Activated T-cell treated with anti-CD3 and anti-CD28 coated beads, Interleukin-2, amount 50 U/mL, for 72 hours (primary cell): ENCODE measurements at regions not wholly inside any gene's neighbourhood (a gene's known extent, or its start where the extent isn't known, plus 50 kb on each side); places are given as distances from the start of the nearest gene placed in this dataset.
A peak's percentile ranks its signal among the peaks of the same experiment; 100 is the strongest.
"Not testable (repeated sequence)": the region's sequence is repeated elsewhere in the genome, so short reads cannot be mapped to it uniquely, and the experiment has no call there.

Experiments used
- ATAC-seq, 2 donors: fragments of 150-1000 bp; cut with Tn5 transposase; replicated peaks in 1 of 2; 2 replicates each; pipeline ENCODE4 v1.10.0; 2021; ENCODE audit warnings: moderate library complexity in 2 of 2, mild to moderate bottlenecking in 1 of 2
- DNase-seq, 2 donors: peaks; one replicate each; pipeline ENCODE4 v3.0.0; 2021 to 2022; ENCODE audit warnings: mixed read lengths in 1 of 2
- H3K27ac Mint-ChIP-seq: one replicate; pipeline ENCODE4 v1.8.0; 2022; ENCODE audit warnings: mild to moderate bottlenecking, moderate library complexity, mixed read lengths
- H3K27me3 Mint-ChIP-seq: one replicate; pipeline ENCODE4 v1.8.0; 2022; ENCODE audit warnings: low read depth, mixed read lengths
- H3K36me3 Mint-ChIP-seq, 2 donors: one replicate each; pipeline ENCODE4 v1.8.0; 2022; ENCODE audit warnings: mixed read lengths in 2 of 2, mild to moderate bottlenecking in 1 of 2; ENCODE audit not compliant: insufficient read depth in 2 of 2
- H3K4me1 Mint-ChIP-seq: one replicate; pipeline ENCODE4 v1.8.0; 2022; ENCODE audit warnings: low read depth, mixed read lengths
- H3K4me3 Mint-ChIP-seq, 2 donors: one replicate each; pipeline ENCODE4 v1.8.0; 2022; ENCODE audit warnings: mild to moderate bottlenecking in 2 of 2, mixed read lengths in 2 of 2, moderate library complexity in 2 of 2
- H3K9me3 Mint-ChIP-seq, 2 donors: one replicate each; pipeline ENCODE4 v1.8.0; 2022; ENCODE audit warnings: mixed read lengths in 2 of 2

GRCh38 chr11:39365809-39366436 lies 2093.5 kb downstream of the LRRC4C start:
- ATAC-seq (peak in 1 of 2 donors; percentile 38), DNase-seq (no peak)
- Mint-ChIP-seq H3K4me1 (peaks cover 18% of the 10 kb centered on the region), H3K27ac (no peak overlapping the region), H3K36me3 (no peaks in the 10 kb centered on the region), H3K27me3 (no peaks in the 10 kb centered on the region), H3K4me3 (no peak overlapping the region), H3K9me3 (no peaks in the 10 kb centered on the region)

- DNase-seq (no peak), ATAC-seq (no peak)
- no peak overlapping the region for H3K4me3 Mint-ChIP-seq
- H3K36me3 Mint-ChIP-seq = no peaks in the 10 kb centered on the region
- no peaks in the 10 kb centered on the region for H3K9me3 Mint-ChIP-seq
- H3K27me3 Mint-ChIP-seq = no peaks in the 10 kb centered on the region
- peaks cover 18% of the 10 kb centered on the region for H3K4me1 Mint-ChIP-seq
- no peak overlapping the region for H3K27ac Mint-ChIP-seq
Measured at GRCh38 chr11:39363571-39363970, 2095.9 kb downstream of the LRRC4C start.

GRCh38 chr11:39361557-39361956 lies 2097.9 kb downstream of the LRRC4C start:
- ATAC-seq (no peak), DNase-seq (no peak)
- Mint-ChIP-seq H3K27me3 (no peaks in the 10 kb centered on the region), H3K4me1 (peaks cover 2% of the 10 kb centered on the region), H3K4me3 (no peak overlapping the region), H3K36me3 (no peaks in the 10 kb centered on the region), H3K27ac (no peak overlapping the region), H3K9me3 (no peaks in the 10 kb centered on the region)

GRCh38 chr11:39345834-39346442 lies 2113.5 kb downstream of the LRRC4C start:
- Mint-ChIP-seq H3K4me3 (no peak overlapping the region), H3K27ac (no peak overlapping the region), H3K27me3 (no peaks in the 10 kb centered on the region), H3K4me1 (no peaks in the 10 kb centered on the region), H3K9me3 (no peaks in the 10 kb centered on the region), H3K36me3 (no peaks in the 10 kb centered on the region)
- DNase-seq (no peak), ATAC-seq (no peak)

- no peak overlapping the region for H3K4me3 Mint-ChIP-seq
- H3K4me1 Mint-ChIP-seq = no peaks in the 10 kb centered on the region
- H3K36me3 Mint-ChIP-seq = no peaks in the 10 kb centered on the region
- H3K27ac Mint-ChIP-seq = no peak overlapping the region
- ATAC-seq (no peak), DNase-seq (no peak)
- H3K27me3 Mint-ChIP-seq = no peaks in the 10 kb centered on the region
- H3K9me3 Mint-ChIP-seq = peaks cover 2 to 4% of the 10 kb centered on the region in 2 donors
Measured at GRCh38 chr11:39341461-39341860, 2118.0 kb downstream of the LRRC4C start.

GRCh38 chr11:39333006-39333405 lies 2126.4 kb downstream of the LRRC4C start:
- not testable (repeated sequence) for H3K4me1 Mint-ChIP-seq, DNase-seq, H3K4me3 Mint-ChIP-seq, H3K9me3 Mint-ChIP-seq, H3K27me3 Mint-ChIP-seq, H3K27ac Mint-ChIP-seq, ATAC-seq, H3K36me3 Mint-ChIP-seq

GRCh38 chr11:39327302-39327701 lies 2132.2 kb downstream of the LRRC4C start:
- Mint-ChIP-seq H3K27ac (no peak overlapping the region), H3K4me1 (no peaks in the 10 kb centered on the region)

GRCh38 chr11:39311888-39312287 lies 2147.6 kb downstream of the LRRC4C start:
- not testable (repeated sequence) for H3K4me3 Mint-ChIP-seq, H3K9me3 Mint-ChIP-seq, DNase-seq, ATAC-seq, H3K4me1 Mint-ChIP-seq, H3K27me3 Mint-ChIP-seq, H3K27ac Mint-ChIP-seq, H3K36me3 Mint-ChIP-seq

More at GRCh38 chr11:39327302-39327701, 2132.2 kb downstream of the LRRC4C start:
- ATAC-seq (no peak), DNase-seq (no peak)
- no peak overlapping the region for H3K4me3 Mint-ChIP-seq
- H3K27me3 Mint-ChIP-seq = no peaks in the 10 kb centered on the region
- peaks cover 0 to under 1% of the 10 kb centered on the region in 2 donors for H3K9me3 Mint-ChIP-seq
- no peaks in the 10 kb centered on the region for H3K36me3 Mint-ChIP-seq

GRCh38 chr11:39304586-39304985 lies 2154.9 kb downstream of the LRRC4C start:
- ATAC-seq = no peak
- H3K4me3 Mint-ChIP-seq = no peak overlapping the region
- H3K27ac Mint-ChIP-seq = no peak overlapping the region
- H3K36me3 Mint-ChIP-seq = peaks cover 0 to 3% of the 10 kb centered on the region in 2 donors
- no peaks in the 10 kb centered on the region for H3K4me1 Mint-ChIP-seq
- H3K27me3 Mint-ChIP-seq = no peaks in the 10 kb centered on the region
- DNase-seq = no peak
- peaks cover 3 to 5% of the 10 kb centered on the region in 2 donors for H3K9me3 Mint-ChIP-seq

GRCh38 chr11:39294648-39295047 lies 2164.8 kb downstream of the LRRC4C start:
- no peak for DNase-seq
- Mint-ChIP-seq H3K27me3 (no peaks in the 10 kb centered on the region), H3K4me1 (no peaks in the 10 kb centered on the region), H3K27ac (no peak overlapping the region), H3K4me3 (no peak overlapping the region), H3K9me3 (peaks cover 6 to 8% of the 10 kb centered on the region in 2 donors), H3K36me3 (peaks cover 2 to 3% of the 10 kb centered on the region in 2 donors)
- no peak for ATAC-seq

GRCh38 chr11:39288011-39288410 lies 2171.4 kb downstream of the LRRC4C start:
- H3K4me1 Mint-ChIP-seq = no peaks in the 10 kb centered on the region
- no peak for DNase-seq
- H3K4me3 Mint-ChIP-seq = no peak overlapping the region
- no peak overlapping the region for H3K27ac Mint-ChIP-seq
- peaks cover 9 to 17% of the 10 kb centered on the region in 2 donors for H3K9me3 Mint-ChIP-seq
- H3K27me3 Mint-ChIP-seq = no peaks in the 10 kb centered on the region
- no peak for ATAC-seq
- peaks cover 0 to 4% of the 10 kb centered on the region in 2 donors for H3K36me3 Mint-ChIP-seq

- Mint-ChIP-seq H3K27ac (no peak overlapping the region), H3K36me3 (peaks cover 0 to 2% of the 10 kb centered on the region in 2 donors), H3K27me3 (no peaks in the 10 kb centered on the region), H3K4me1 (no peaks in the 10 kb centered on the region), H3K4me3 (no peak overlapping the region), H3K9me3 (peaks cover 4 to 10% of the 10 kb centered on the region in 2 donors)
- ATAC-seq (no peak), DNase-seq (no peak)
Measured at GRCh38 chr11:39268176-39268690, 2191.2 kb downstream of the LRRC4C start.

- DNase-seq (no peak), ATAC-seq (no peak)
- peaks cover 9 to 15% of the 10 kb centered on the region in 2 donors for H3K9me3 Mint-ChIP-seq
- no peaks in the 10 kb centered on the region for H3K4me1 Mint-ChIP-seq
- no peaks in the 10 kb centered on the region for H3K27me3 Mint-ChIP-seq
- H3K27ac Mint-ChIP-seq = no peak overlapping the region
- H3K36me3 Mint-ChIP-seq = peaks cover 6% of the 10 kb centered on the region in 2 donors
- H3K4me3 Mint-ChIP-seq = no peak overlapping the region
Measured at GRCh38 chr11:39255648-39256047, 2203.8 kb downstream of the LRRC4C start.
